ENCODE measurements at regions not wholly inside any gene's neighbourhood (a gene's known extent, or its start where the extent isn't known, plus 50 kb on each side); places are given as distances from the start of the nearest gene placed in this dataset.

GRCh38 chr3:55300701-55301100 lies 186.4 kb downstream of the WNT5A start:
- Mint-ChIP-seq H3K36me3 (ENCODE audit: insufficient read depth) (no peaks in the 10 kb centered on the region), H3K4me1 (ENCODE audit: low read depth) (no peaks in the 10 kb centered on the region), H3K9me3 (ENCODE audit: low read depth) (no peaks in the 10 kb centered on the region), H3K27ac (no peak overlapping the region), H3K27me3 (peaks cover 14% of the 10 kb centered on the region), H3K4me3 (ENCODE audit: low read depth) (no peak overlapping the region)
- TF ChIP-seq CTCF (IDR thresholded peaks at IDR 0.05; ENCODE audit: unreplicated experiment) = no peak
- DNase-seq (ENCODE audit: low spot score, unreplicated experiment) = no peak

- DNase-seq (ENCODE audit: low spot score, unreplicated experiment) = no peak
- Mint-ChIP-seq H3K4me3 (ENCODE audit: low read depth) (no peak overlapping the region), H3K4me1 (ENCODE audit: low read depth) (no peaks in the 10 kb centered on the region), H3K27me3 (peaks cover 22% of the 10 kb centered on the region), H3K27ac (no peak overlapping the region), H3K36me3 (ENCODE audit: insufficient read depth) (no peaks in the 10 kb centered on the region), H3K9me3 (ENCODE audit: low read depth) (no peaks in the 10 kb centered on the region)
- no peak for TF ChIP-seq CTCF (IDR thresholded peaks at IDR 0.05; ENCODE audit: unreplicated experiment)
Measured at GRCh38 chr3:55297706-55298105, 189.4 kb downstream of the WNT5A start.

GRCh38 chr3:55297245-55297644 lies 189.9 kb downstream of the WNT5A start:
- no peaks in the 10 kb centered on the region for H3K4me1 Mint-ChIP-seq (ENCODE audit: low read depth)
- no peak for TF ChIP-seq CTCF (IDR thresholded peaks at IDR 0.05; ENCODE audit: unreplicated experiment)
- peaks cover 24% of the 10 kb centered on the region for H3K27me3 Mint-ChIP-seq
- no peaks in the 10 kb centered on the region for H3K9me3 Mint-ChIP-seq (ENCODE audit: low read depth)
- H3K27ac Mint-ChIP-seq = no peak overlapping the region
- H3K36me3 Mint-ChIP-seq (ENCODE audit: insufficient read depth) = no peaks in the 10 kb centered on the region
- DNase-seq (ENCODE audit: low spot score, unreplicated experiment) = no peak
- no peak overlapping the region for H3K4me3 Mint-ChIP-seq (ENCODE audit: low read depth)

- H3K27ac Mint-ChIP-seq = no peak overlapping the region
- no peaks in the 10 kb centered on the region for H3K9me3 Mint-ChIP-seq (ENCODE audit: low read depth)
- DNase-seq (ENCODE audit: low spot score, unreplicated experiment) = no peak
- no peaks in the 10 kb centered on the region for H3K36me3 Mint-ChIP-seq (ENCODE audit: insufficient read depth)
- no peaks in the 10 kb centered on the region for H3K4me1 Mint-ChIP-seq (ENCODE audit: low read depth)
- H3K27me3 Mint-ChIP-seq = peaks cover 24% of the 10 kb centered on the region
- TF ChIP-seq CTCF (IDR thresholded peaks at IDR 0.05; ENCODE audit: unreplicated experiment) = no peak
- H3K4me3 Mint-ChIP-seq (ENCODE audit: low read depth) = no peak overlapping the region
Measured at GRCh38 chr3:55296791-55297190, 190.3 kb downstream of the WNT5A start.

GRCh38 chr3:55296030-55296429 lies 191.1 kb downstream of the WNT5A start:
- no peaks in the 10 kb centered on the region for H3K9me3 Mint-ChIP-seq (ENCODE audit: low read depth)
- H3K4me3 Mint-ChIP-seq (ENCODE audit: low read depth) = no peak overlapping the region
- H3K36me3 Mint-ChIP-seq (ENCODE audit: insufficient read depth) = no peaks in the 10 kb centered on the region
- no peak for TF ChIP-seq CTCF (IDR thresholded peaks at IDR 0.05; ENCODE audit: unreplicated experiment)
- peaks cover 21% of the 10 kb centered on the region for H3K27me3 Mint-ChIP-seq
- no peaks in the 10 kb centered on the region for H3K4me1 Mint-ChIP-seq (ENCODE audit: low read depth)
- H3K27ac Mint-ChIP-seq = no peak overlapping the region
- DNase-seq (ENCODE audit: low spot score, unreplicated experiment) = no peak
